H1 (cell line): ENCODE measurements at regions not wholly inside any gene's neighbourhood (a gene's known extent, or its start where the extent isn't known, plus 50 kb on each side); places are given as distances from the start of the nearest gene placed in this dataset.

ENCODE experiments used
- POLR2AphosphoS5 ChIP-seq: IDR thresholded peaks from 2 replicates; pipeline ENCODE4 v1.6.1; 2011; ENCODE audit warnings: low read depth, low read length
- POU5F1 ChIP-seq: IDR thresholded peaks from 2 replicates; pipeline ENCODE4 v1.6.1; 2011; ENCODE audit warnings: low read depth, mild to moderate bottlenecking, low read length, moderate library complexity

DNA sequence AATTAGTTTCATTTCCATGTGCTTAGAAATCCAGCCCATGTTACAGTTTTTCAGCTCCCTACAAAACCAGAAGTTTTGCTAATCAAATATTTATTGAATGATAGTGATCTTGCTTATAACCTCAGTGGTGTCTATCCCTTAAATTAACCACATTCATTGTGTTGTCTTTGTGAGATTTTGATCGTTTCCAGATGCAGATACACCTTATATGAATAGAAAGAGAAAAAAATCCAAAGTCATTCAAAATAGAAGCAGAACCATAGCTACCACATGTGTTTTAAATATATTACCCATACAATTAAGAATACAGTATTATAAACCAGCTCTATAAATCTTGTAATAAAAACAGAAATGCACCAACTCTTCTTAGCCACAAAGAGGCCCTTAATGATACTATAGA lies 60.6 kb upstream of the RREB1 start (continued):
- no peak for TF ChIP-seq POU5F1
- TF ChIP-seq POLR2AphosphoS5: no peak
